HG02610 (cell line): ENCODE measurements at regions not wholly inside any gene's neighbourhood (a gene's known extent, or its start where the extent isn't known, plus 50 kb on each side); places are given as distances from the start of the nearest gene placed in this dataset.
"Not testable (repeated sequence)": the region's sequence is repeated elsewhere in the genome, so short reads cannot be mapped to it uniquely, and the experiment has no call there.

Experiments
- ATAC-seq: cut with Tn5 transposase; IDR thresholded peaks from one replicate; pipeline ENCODE4 v1.9.1; 2021; ENCODE audit warnings: mild to moderate bottlenecking, moderate library complexity; ENCODE audit not compliant: unreplicated experiment

DNA sequence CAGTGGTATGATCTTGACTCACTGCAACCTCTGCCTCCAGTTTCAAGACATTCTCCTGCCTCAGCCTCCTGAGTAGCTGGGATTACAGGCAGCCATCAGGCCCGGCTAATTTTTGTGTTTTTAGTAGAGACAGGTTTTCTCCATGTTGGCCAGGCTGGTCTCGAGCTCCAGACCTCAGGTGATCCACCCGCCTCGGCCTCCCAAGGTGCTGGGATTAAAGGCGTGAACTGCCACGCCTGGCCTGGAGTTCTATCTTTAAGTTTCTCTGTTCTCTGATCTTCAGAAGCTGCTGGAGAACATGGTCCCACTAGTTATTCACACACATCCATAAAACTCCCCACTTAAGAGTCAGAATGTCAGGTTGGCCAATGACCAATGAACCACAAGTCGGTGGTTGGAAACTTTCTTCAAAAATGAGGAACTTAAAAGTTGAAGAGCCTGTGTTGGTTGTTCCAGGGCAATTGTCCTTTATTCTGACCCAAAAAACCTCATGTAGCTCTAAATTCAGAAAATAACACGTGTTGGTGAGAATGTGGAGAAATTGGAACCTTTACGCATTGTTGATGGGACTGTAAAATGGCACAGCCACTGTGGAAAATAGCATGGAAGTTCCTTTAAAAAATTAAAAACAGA, 55.9 kb upstream of the PIK3CB start:
- ATAC-seq = peak; percentile 77

DNA sequence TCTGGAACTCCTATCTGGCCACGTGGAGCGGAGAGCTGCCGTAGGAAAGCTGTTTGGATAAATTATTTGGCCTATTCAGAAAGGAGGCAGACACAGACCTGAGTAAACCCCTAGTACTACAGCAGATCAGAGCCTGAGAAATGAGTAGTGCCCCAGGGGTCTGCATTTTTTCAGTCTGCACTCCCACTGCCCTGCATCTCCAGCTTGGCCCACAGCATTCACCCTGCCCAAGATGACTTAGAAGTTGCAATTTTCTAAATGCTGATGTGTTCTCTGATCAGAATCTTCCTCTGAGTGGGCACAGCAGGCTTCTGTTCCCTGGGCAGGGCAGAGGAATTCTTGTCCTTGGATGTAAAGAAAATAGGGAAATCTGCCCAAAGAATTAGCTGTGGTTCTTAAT, 55.1 kb upstream of the PIK3CB start:
- no peak for ATAC-seq

DNA sequence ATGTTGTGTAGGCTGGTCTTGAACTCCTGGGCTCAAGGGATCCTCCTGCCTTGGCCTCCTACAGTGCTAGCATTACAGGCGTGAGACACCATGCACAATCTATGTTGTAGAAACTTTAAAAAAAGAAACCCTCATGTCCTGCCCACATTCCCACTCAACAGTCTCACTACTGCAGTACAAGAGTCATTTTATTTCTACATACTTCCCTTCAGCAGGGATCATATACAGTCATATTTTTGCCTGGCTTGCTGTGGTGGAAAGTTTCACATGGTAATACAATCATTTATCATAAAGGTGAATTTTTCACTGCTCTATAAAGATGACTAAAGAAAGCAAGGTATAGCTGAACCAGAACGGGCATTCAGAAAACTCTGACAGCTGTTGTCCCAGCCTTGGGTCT, 53.8 kb upstream of the PIK3CB start:
- ATAC-seq = peak; percentile 62

DNA sequence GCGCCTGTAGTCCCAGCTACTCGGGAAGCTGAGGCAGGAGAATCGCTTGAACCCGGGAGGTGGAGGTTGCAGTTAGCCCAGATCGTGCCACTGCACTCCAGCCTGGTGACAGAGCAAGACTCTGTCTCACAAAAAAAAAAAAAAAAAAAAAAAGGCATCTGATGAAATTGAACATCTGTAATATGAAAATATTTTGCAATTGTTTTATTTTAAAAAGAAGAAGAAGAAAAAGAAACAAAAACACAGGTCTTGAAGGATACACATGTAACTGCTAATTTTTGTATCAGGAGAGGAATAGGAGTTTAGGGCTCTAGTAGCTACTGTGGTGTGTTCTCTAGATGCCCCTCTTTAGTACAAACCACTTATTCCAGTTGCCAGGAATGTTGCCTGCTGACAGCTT, 51.4 kb upstream of the PIK3CB start:
- not testable (repeated sequence) for ATAC-seq
